ENCODE measurements at regions not wholly inside any gene's neighbourhood (a gene's known extent, or its start where the extent isn't known, plus 50 kb on each side); places are given as distances from the start of the nearest gene placed in this dataset.

- H3K36me3 ChIP-seq, result no peaks in the 10 kb centered on the region
- no peak overlapping the region for H3K4me3 ChIP-seq
- no peaks in the 10 kb centered on the region for H3K9me3 ChIP-seq
- H3K27ac ChIP-seq, result no peak overlapping the region
- TF ChIP-seq POLR2A (IDR thresholded peaks at IDR 0.05) (no peak), CTCF (IDR thresholded peaks at IDR 0.05) (no peak)
- intact Hi-C loops (cut with DNase I; ENCODE audit: low total_unique reads), result no loop called here
- no peaks in the 10 kb centered on the region for H3K27me3 ChIP-seq
- no peaks in the 10 kb centered on the region for H3K4me1 ChIP-seq
- DNase-seq, result no peak
Measured at GRCh38 chr20:62531046-62531838, 55.4 kb upstream of the GATA5 start.

GRCh38 chr20:62532921-62533320 is 57.1 kb upstream of the GATA5 start:
- TF ChIP-seq CTCF (IDR thresholded peaks at IDR 0.05) (no peak), POLR2A (IDR thresholded peaks at IDR 0.05) (no peak)
- intact Hi-C loops (cut with DNase I; ENCODE audit: low total_unique reads), result no loop called here
- H3K27ac ChIP-seq, result no peak overlapping the region
- no peaks in the 10 kb centered on the region for H3K27me3 ChIP-seq
- DNase-seq, result no peak
- H3K36me3 ChIP-seq, result no peaks in the 10 kb centered on the region
- no peaks in the 10 kb centered on the region for H3K4me1 ChIP-seq
- no peaks in the 10 kb centered on the region for H3K9me3 ChIP-seq
- H3K4me3 ChIP-seq, result no peak overlapping the region

GRCh38 chr20:62533591-62534495 is 58.0 kb upstream of the GATA5 start:
- Histone ChIP-seq H3K9me3 (no peaks in the 10 kb centered on the region), H3K27ac (no peak overlapping the region), H3K27me3 (no peaks in the 10 kb centered on the region), H3K4me1 (peaks cover 0 to 1% of the 10 kb centered on the region in 2 donors), H3K36me3 (no peaks in the 10 kb centered on the region), H3K4me3 (no peak overlapping the region)
- TF ChIP-seq CTCF (IDR thresholded peaks at IDR 0.05) (no peak), POLR2A (IDR thresholded peaks at IDR 0.05) (no peak)
- no peak for DNase-seq
- intact Hi-C loops (cut with DNase I; ENCODE audit: low total_unique reads), result no loop called here

GRCh38 chr20:62534526-62535221 is 58.9 kb upstream of the GATA5 start:
- H3K36me3 ChIP-seq, result no peaks in the 10 kb centered on the region
- H3K4me3 ChIP-seq, result no peak overlapping the region
- TF ChIP-seq CTCF (IDR thresholded peaks at IDR 0.05) (no peak), POLR2A (IDR thresholded peaks at IDR 0.05) (no peak)
- H3K9me3 ChIP-seq, result no peaks in the 10 kb centered on the region
- no peak overlapping the region for H3K27ac ChIP-seq
- no peak for DNase-seq
- H3K27me3 ChIP-seq, result no peaks in the 10 kb centered on the region
- intact Hi-C loops (cut with DNase I; ENCODE audit: low total_unique reads), result no loop called here
- H3K4me1 ChIP-seq, result peaks cover 0 to 10% of the 10 kb centered on the region in 2 donors

Measured in uterus (tissue), 3 donors.